ENCODE measurements at regions not wholly inside any gene's neighbourhood (a gene's known extent, or its start where the extent isn't known, plus 50 kb on each side); places are given as distances from the start of the nearest gene placed in this dataset.

DNA sequence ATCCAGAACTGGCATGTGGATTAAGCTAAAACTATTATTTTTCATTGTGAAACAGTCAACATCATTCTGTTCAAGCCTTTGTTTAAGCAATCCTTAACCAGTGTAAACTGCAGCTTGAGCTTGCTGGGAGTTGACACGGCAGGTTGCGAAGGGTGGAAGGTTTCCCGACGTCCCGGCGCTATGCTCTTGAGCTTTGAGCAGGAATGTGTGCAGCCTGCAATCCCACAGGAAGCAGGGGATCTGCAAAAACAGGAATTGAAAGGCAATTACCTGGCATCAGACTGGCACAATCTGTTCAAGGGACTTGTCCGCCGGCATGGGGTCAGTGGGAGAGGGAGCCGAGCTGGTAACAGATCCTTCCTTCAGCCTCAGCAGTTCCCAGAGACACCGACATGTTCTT lies 586.7 kb upstream of the SGCG start:
- CTCF ChIA-PET = no interaction called here
- TF ChIP-seq SIN3A (IDR thresholded peaks at IDR 0.05; ENCODE audit: borderline replicate concordance, low read depth, low read length) = no peak
- no peak for TF ChIP-seq NRF1 (IDR thresholded peaks at IDR 0.05; ENCODE audit: low read depth, low read length)
- TF ChIP-seq IRF3 (IDR thresholded peaks at IDR 0.05; ENCODE audit: low read depth, low read length) = no peak
- TF ChIP-seq, protein P1, sequence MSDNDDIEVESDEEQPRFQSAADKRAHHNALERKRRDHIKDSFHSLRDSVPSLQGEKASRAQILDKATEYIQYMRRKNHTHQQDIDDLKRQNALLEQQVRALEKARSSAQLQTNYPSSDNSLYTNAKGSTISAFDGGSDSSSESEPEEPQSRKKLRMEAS (IDR thresholded peaks at IDR 0.05; ENCODE audit: low read depth) = no peak
- TF ChIP-seq FOXJ3 (CRISPR knock-in tag; IDR thresholded peaks at IDR 0.05) = no peak
- no peak for TF ChIP-seq ELF1 (IDR thresholded peaks at IDR 0.05)
- TF ChIP-seq, protein P2, sequence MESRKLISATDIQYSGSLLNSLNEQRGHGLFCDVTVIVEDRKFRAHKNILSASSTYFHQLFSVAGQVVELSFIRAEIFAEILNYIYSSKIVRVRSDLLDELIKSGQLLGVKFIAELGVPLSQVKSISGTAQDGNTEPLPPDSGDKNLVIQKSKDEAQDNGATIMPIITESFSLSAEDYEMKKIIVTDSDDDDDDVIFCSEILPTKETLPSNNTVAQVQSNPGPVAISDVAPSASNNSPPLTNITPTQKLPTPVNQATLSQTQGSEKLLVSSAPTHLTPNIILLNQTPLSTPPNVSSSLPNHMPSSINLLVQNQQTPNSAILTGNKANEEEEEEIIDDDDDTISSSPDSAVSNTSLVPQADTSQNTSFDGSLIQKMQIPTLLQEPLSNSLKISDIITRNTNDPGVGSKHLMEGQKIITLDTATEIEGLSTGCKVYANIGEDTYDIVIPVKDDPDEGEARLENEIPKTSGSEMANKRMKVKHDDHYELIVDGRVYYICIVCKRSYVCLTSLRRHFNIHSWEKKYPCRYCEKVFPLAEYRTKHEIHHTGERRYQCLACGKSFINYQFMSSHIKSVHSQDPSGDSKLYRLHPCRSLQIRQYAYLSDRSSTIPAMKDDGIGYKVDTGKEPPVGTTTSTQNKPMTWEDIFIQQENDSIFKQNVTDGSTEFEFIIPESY (IDR thresholded peaks at IDR 0.05; ENCODE audit: borderline replicate concordance, low read depth) = no peak
- no peak for TF ChIP-seq GATA2 (CRISPR knock-in tag; IDR thresholded peaks at IDR 0.05)
- no peak for TF ChIP-seq RAD21 (IDR thresholded peaks at IDR 0.05; ENCODE audit: low read length)
- TF ChIP-seq EZH2phosphoT487 (IDR thresholded peaks at IDR 0.05; ENCODE audit: borderline replicate concordance, low read depth) = no peak
- TF ChIP-seq, protein P3, sequence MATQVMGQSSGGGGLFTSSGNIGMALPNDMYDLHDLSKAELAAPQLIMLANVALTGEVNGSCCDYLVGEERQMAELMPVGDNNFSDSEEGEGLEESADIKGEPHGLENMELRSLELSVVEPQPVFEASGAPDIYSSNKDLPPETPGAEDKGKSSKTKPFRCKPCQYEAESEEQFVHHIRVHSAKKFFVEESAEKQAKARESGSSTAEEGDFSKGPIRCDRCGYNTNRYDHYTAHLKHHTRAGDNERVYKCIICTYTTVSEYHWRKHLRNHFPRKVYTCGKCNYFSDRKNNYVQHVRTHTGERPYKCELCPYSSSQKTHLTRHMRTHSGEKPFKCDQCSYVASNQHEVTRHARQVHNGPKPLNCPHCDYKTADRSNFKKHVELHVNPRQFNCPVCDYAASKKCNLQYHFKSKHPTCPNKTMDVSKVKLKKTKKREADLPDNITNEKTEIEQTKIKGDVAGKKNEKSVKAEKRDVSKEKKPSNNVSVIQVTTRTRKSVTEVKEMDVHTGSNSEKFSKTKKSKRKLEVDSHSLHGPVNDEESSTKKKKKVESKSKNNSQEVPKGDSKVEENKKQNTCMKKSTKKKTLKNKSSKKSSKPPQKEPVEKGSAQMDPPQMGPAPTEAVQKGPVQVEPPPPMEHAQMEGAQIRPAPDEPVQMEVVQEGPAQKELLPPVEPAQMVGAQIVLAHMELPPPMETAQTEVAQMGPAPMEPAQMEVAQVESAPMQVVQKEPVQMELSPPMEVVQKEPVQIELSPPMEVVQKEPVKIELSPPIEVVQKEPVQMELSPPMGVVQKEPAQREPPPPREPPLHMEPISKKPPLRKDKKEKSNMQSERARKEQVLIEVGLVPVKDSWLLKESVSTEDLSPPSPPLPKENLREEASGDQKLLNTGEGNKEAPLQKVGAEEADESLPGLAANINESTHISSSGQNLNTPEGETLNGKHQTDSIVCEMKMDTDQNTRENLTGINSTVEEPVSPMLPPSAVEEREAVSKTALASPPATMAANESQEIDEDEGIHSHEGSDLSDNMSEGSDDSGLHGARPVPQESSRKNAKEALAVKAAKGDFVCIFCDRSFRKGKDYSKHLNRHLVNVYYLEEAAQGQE (IDR thresholded peaks at IDR 0.05; ENCODE audit: low read depth, low read length) = no peak
- no peak for TF ChIP-seq RCOR1 (IDR thresholded peaks at IDR 0.05; ENCODE audit: low read length)
- no peak for TF ChIP-seq PBX3 (IDR thresholded peaks at IDR 0.05)
- TF ChIP-seq SMC3 (IDR thresholded peaks at IDR 0.05; ENCODE audit: low read depth, low read length) = no peak
- no peak overlapping the region for H3K27ac ChIP-seq (ENCODE audit: low read depth in 2 of 2, low read length in 1 of 2)
- H3K79me2 ChIP-seq (ENCODE audit: insufficient read depth) = no peaks in the 10 kb centered on the region
- no peak overlapping the region for H3K4me3 ChIP-seq (ENCODE audit: low read depth in 2 of 2, low read length in 1 of 2)
- no peaks in the 10 kb centered on the region for H3K4me1 ChIP-seq (ENCODE audit: control insufficient read depth in 1 of 2, insufficient read depth in 2 of 2, low read depth in 1 of 2, low read length in 1 of 2)
- no peak for DNase-seq
- POLR2A ChIA-PET = no interaction called here
- WGBS (ENCODE audit: low lambda C conversion rate) = 41% methylated on average over 5 of the region's 10 CpGs
- H3K27me3 ChIP-seq (ENCODE audit: insufficient read depth) = no peaks in the 10 kb centered on the region
- no peak overlapping the region for H2AFZ ChIP-seq (ENCODE audit: low read depth)
- H3K9me2 ChIP-seq = no peaks in the 10 kb centered on the region
- no peak overlapping the region for H3K9ac ChIP-seq
- H3K9me3 ChIP-seq = no peaks in the 10 kb centered on the region
- H4K20me1 ChIP-seq (ENCODE audit: insufficient read depth) = no peaks in the 10 kb centered on the region
- H3F3A ChIP-seq (replicated peaks; ENCODE audit: insufficient read depth) = no peaks in the 10 kb centered on the region
- no peak overlapping the region for H3K4me2 ChIP-seq
- no peaks in the 10 kb centered on the region for H3K36me3 ChIP-seq (replicated peaks in 1 of 2; ENCODE audit: control insufficient read depth in 1 of 2, insufficient read depth in 2 of 2, low read length in 1 of 2)

All from SK-N-SH (cell line).